H9 (cell line): ENCODE measurements at regions not wholly inside any gene's neighbourhood (a gene's known extent, or its start where the extent isn't known, plus 50 kb on each side); places are given as distances from the start of the nearest gene placed in this dataset.

Experiments used
- DNase-seq: peaks from one replicate; pipeline ENCODE4 v3.0.0-alpha.2; 2017
- H2AFZ ChIP-seq: one replicate; pipeline ENCODE4 v1.6.1; 2013; ENCODE audit warnings: mild to moderate bottlenecking, low read length, control low read depth, moderate library complexity
- H2AK5ac ChIP-seq: 2 replicates; pipeline ENCODE4 v1.6.1; 2013; ENCODE audit warnings: low read length, control low read depth, mixed read lengths; ENCODE audit not compliant: insufficient read length
- H2BK120ac ChIP-seq: one replicate; pipeline ENCODE4 v1.6.1; 2013; ENCODE audit warnings: low read depth, mild to moderate bottlenecking, low read length, control low read depth, inconsistent platforms; ENCODE audit not compliant: poor library complexity, severe bottlenecking
- H2BK12ac ChIP-seq: 2 replicates; pipeline ENCODE4 v1.6.1; 2013; ENCODE audit warnings: low read length, control low read depth, mixed read lengths, low read depth; ENCODE audit not compliant: insufficient read length
- H2BK15ac ChIP-seq: 2 replicates; pipeline ENCODE4 v1.6.1; 2013; ENCODE audit warnings: low read depth, low read length, control low read depth
- H2BK20ac ChIP-seq: one replicate; pipeline ENCODE4 v1.6.1; 2013; ENCODE audit warnings: low read depth, mild to moderate bottlenecking, low read length, control low read depth, inconsistent platforms; ENCODE audit not compliant: poor library complexity, severe bottlenecking
- H2BK5ac ChIP-seq: 2 replicates; pipeline ENCODE4 v1.6.1; 2013; ENCODE audit warnings: low read length, control low read depth, mixed read lengths; ENCODE audit not compliant: insufficient read length
- H3K14ac ChIP-seq: 2 replicates; pipeline ENCODE4 v1.6.1; 2013; ENCODE audit warnings: low read length, control low read depth; ENCODE audit not compliant: insufficient read depth
- H3K18ac ChIP-seq: 2 replicates; pipeline ENCODE4 v1.6.1; 2013; ENCODE audit warnings: low read depth, mild to moderate bottlenecking, mixed read lengths, low read length, control low read depth; ENCODE audit not compliant: insufficient read length
- H3K23ac ChIP-seq: 2 replicates; pipeline ENCODE4 v1.6.1; 2013; ENCODE audit warnings: low read length, control low read depth, mixed read lengths, low read depth; ENCODE audit not compliant: insufficient read length
- H3K23me2 ChIP-seq: 2 replicates; pipeline ENCODE4 v1.6.1; 2013; ENCODE audit warnings: low read depth, mild to moderate bottlenecking, mixed read lengths, low read length, control low read depth; ENCODE audit not compliant: insufficient read length, poor library complexity, severe bottlenecking
- H3K27ac ChIP-seq: 2 replicates; pipeline ENCODE4 v1.5.1; 2013; ENCODE audit warnings: low read length, control low read depth, mixed read lengths, low read depth; ENCODE audit not compliant: insufficient read length
- H3K27me3 ChIP-seq: 2 replicates; pipeline ENCODE4 v1.6.1; 2013; ENCODE audit warnings: low read length, control low read depth, inconsistent platforms; ENCODE audit not compliant: insufficient read depth
- H3K4ac ChIP-seq: 2 replicates; pipeline ENCODE4 v1.6.1; 2013; ENCODE audit warnings: low read depth, mild to moderate bottlenecking, control low read depth, inconsistent platforms, low read length, moderate library complexity
- H3K4me1 ChIP-seq: 2 replicates; pipeline ENCODE4 v1.6.1; 2013; ENCODE audit warnings: low read length, control low read depth, inconsistent platforms; ENCODE audit not compliant: insufficient read depth
- H3K4me2 ChIP-seq: 2 replicates; pipeline ENCODE4 v1.6.1; 2013; ENCODE audit warnings: low read length, control low read depth, mixed read lengths; ENCODE audit not compliant: insufficient read length, insufficient read depth
- H3K56ac ChIP-seq: 2 replicates; pipeline ENCODE4 v1.6.1; 2013; ENCODE audit warnings: low read depth, mild to moderate bottlenecking, mixed read lengths, low read length, control low read depth; ENCODE audit not compliant: insufficient read length
- H3K79me1 ChIP-seq: 2 replicates; pipeline ENCODE4 v1.6.1; 2013; ENCODE audit warnings: low read depth, mild to moderate bottlenecking, moderate library complexity, low read length, control low read depth, inconsistent platforms; ENCODE audit not compliant: insufficient read depth, poor library complexity, severe bottlenecking
- H3K79me2 ChIP-seq: 2 replicates; pipeline ENCODE4 v1.6.1; 2013; ENCODE audit warnings: low read length, control low read depth, inconsistent platforms; ENCODE audit not compliant: insufficient read depth
- H3K9ac ChIP-seq: 2 replicates; pipeline ENCODE4 v1.6.1; 2013; ENCODE audit warnings: low read length, control low read depth, mixed read lengths; ENCODE audit not compliant: insufficient read length; ENCODE audit errors: extremely low read depth
- H3K9me3 ChIP-seq: one replicate; pipeline ENCODE4 v1.6.1; 2013; ENCODE audit warnings: low read depth, low read length, inconsistent platforms; ENCODE audit not compliant: control insufficient read depth
- H3T11ph ChIP-seq: one replicate; pipeline ENCODE4 v1.6.1; 2013; ENCODE audit warnings: mild to moderate bottlenecking, low read length, control low read depth, inconsistent platforms
- H4K20me1 ChIP-seq: one replicate; pipeline ENCODE4 v1.6.1; 2013; ENCODE audit not compliant: control insufficient read depth, insufficient read length, insufficient read depth
- H4K5ac ChIP-seq: 2 replicates; pipeline ENCODE4 v1.6.1; 2013; ENCODE audit warnings: low read depth, mild to moderate bottlenecking, mixed read lengths, low read length, control low read depth; ENCODE audit not compliant: insufficient read length
- H4K8ac ChIP-seq: replicated peaks from 2 replicates; pipeline ENCODE4 v1.6.1; 2013; ENCODE audit warnings: low read length, control low read depth, mixed read lengths, low read depth; ENCODE audit not compliant: insufficient read length
- H4K91ac ChIP-seq: 2 replicates; pipeline ENCODE4 v1.6.1; 2013; ENCODE audit warnings: low read depth, mild to moderate bottlenecking, moderate library complexity, mixed read lengths, low read length, control low read depth; ENCODE audit not compliant: insufficient read length
- H3K27ac Mint-ChIP-seq, 3 experiments: 2 replicates in 2 of 3; 3 replicates in 1 of 3; pipeline ENCODE4 v1.8.0; 2020 to 2021; ENCODE audit warnings: mixed read lengths in 3 of 3, mild to moderate bottlenecking in 1 of 3, moderate library complexity in 1 of 3
- H3K27me3 Mint-ChIP-seq: 2 replicates; pipeline ENCODE4 v1.8.0; 2021; ENCODE audit warnings: low read depth, mild to moderate bottlenecking, moderate library complexity, mixed read lengths
- H3K36me3 Mint-ChIP-seq, 3 experiments: 2 replicates in 2 of 3; 3 replicates in 1 of 3; pipeline ENCODE4 v1.8.0; 2020 to 2021; ENCODE audit warnings: low read depth in 3 of 3, mixed read lengths in 3 of 3; ENCODE audit not compliant: insufficient read depth in 1 of 3
- H3K4me1 Mint-ChIP-seq, 2 experiments: 2 replicates each; pipeline ENCODE4 v1.8.0; 2020; ENCODE audit warnings: mixed read lengths in 2 of 2
- H3K4me3 Mint-ChIP-seq, 2 experiments: 2 replicates in 1 of 2; 3 replicates in 1 of 2; pipeline ENCODE4 v1.8.0; 2020 to 2021; ENCODE audit warnings: mild to moderate bottlenecking in 2 of 2, mixed read lengths in 2 of 2, moderate library complexity in 1 of 2
- H3K9me3 Mint-ChIP-seq, 2 experiments: 2 replicates in 1 of 2; 3 replicates in 1 of 2; pipeline ENCODE4 v1.8.0; 2020; ENCODE audit warnings: mild to moderate bottlenecking in 2 of 2, mixed read lengths in 2 of 2, moderate library complexity in 1 of 2
- WGBS: extraction: QIAGEN DNeasy Blood & Tissue Kit; methylation state at CpG from one replicate; pipeline ENCODE4 v1.1.7; 2013; ENCODE audit warnings: missing lambda C conversion rate, low lambda C conversion rate, mixed read lengths; ENCODE audit not compliant: insufficient read length; ENCODE audit errors: extremely low coverage; 5-methylcytosine and 5-hydroxymethylcytosine counted together
- TF ChIP-seq, protein P1 (sequence below): fragments of 200-600 bp; sonication (generic); conservative IDR thresholded peaks from 3 replicates; pipeline ENCODE4 v1.8.0; 2021; ENCODE audit warnings: antibody characterized with exemption, mild to moderate bottlenecking

- Histone ChIP-seq H3K23me2 (no peaks in the 10 kb centered on the region), H3K4me2 (no peak overlapping the region), H2AFZ (no peak overlapping the region), H3K56ac (no peak overlapping the region), H3K79me2 (no peaks in the 10 kb centered on the region), H3K23ac (no peak overlapping the region), H2AK5ac (no peak overlapping the region), H3K14ac (no peak overlapping the region), H3K18ac (no peak overlapping the region), H3K4ac (no peak overlapping the region), H4K5ac (no peak overlapping the region), H2BK12ac (no peak overlapping the region), H4K20me1 (no peaks in the 10 kb centered on the region), H3K27ac (no peak overlapping the region), H3K9ac (no peak overlapping the region), H2BK120ac (no peak overlapping the region), H4K8ac (no peak overlapping the region), H4K91ac (no peak overlapping the region), H3K4me1 (no peaks in the 10 kb centered on the region), H3K9me3 (no peaks in the 10 kb centered on the region), H3K27me3 (no peaks in the 10 kb centered on the region), H2BK15ac (no peak overlapping the region), H2BK5ac (no peak overlapping the region), H3K79me1 (no peaks in the 10 kb centered on the region), H2BK20ac (no peak overlapping the region), H3T11ph (no peak overlapping the region)
- WGBS: no CpG with 5 or more reads among the region's 2 CpGs
- TF ChIP-seq, protein P1, sequence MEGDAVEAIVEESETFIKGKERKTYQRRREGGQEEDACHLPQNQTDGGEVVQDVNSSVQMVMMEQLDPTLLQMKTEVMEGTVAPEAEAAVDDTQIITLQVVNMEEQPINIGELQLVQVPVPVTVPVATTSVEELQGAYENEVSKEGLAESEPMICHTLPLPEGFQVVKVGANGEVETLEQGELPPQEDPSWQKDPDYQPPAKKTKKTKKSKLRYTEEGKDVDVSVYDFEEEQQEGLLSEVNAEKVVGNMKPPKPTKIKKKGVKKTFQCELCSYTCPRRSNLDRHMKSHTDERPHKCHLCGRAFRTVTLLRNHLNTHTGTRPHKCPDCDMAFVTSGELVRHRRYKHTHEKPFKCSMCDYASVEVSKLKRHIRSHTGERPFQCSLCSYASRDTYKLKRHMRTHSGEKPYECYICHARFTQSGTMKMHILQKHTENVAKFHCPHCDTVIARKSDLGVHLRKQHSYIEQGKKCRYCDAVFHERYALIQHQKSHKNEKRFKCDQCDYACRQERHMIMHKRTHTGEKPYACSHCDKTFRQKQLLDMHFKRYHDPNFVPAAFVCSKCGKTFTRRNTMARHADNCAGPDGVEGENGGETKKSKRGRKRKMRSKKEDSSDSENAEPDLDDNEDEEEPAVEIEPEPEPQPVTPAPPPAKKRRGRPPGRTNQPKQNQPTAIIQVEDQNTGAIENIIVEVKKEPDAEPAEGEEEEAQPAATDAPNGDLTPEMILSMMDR: no peak
- peaks cover under 1% of the 10 kb centered on the region in 2 experiments; a peak in 3 of 4 replicates for H3K4me1 Mint-ChIP-seq
- H3K4me3 Mint-ChIP-seq: no peak overlapping the region
- H3K27me3 Mint-ChIP-seq: no peaks in the 10 kb centered on the region
- no peaks in the 10 kb centered on the region for H3K36me3 Mint-ChIP-seq
- no peaks in the 10 kb centered on the region for H3K9me3 Mint-ChIP-seq
- no peak overlapping the region for H3K27ac Mint-ChIP-seq
- no peak for DNase-seq
These were observed 311.1 kb downstream of the PDGFC start for GRCh38 chr4:156660465-156660864.
